Skeletal muscle satellite cell (primary cell): ENCODE measurements at regions not wholly inside any gene's neighbourhood (a gene's known extent, or its start where the extent isn't known, plus 50 kb on each side); places are given as distances from the start of the nearest gene placed in this dataset.
"Not testable (repeated sequence)": the region's sequence is repeated elsewhere in the genome, so short reads cannot be mapped to it uniquely, and the experiment has no call there.

Experiments used
- H3K27me3 ChIP-seq: 2 replicates; pipeline ENCODE4 v1.7.0; 2013; ENCODE audit warnings: low read length; ENCODE audit not compliant: control insufficient read depth, insufficient read depth
- H3K36me3 ChIP-seq: 2 replicates; pipeline ENCODE4 v1.7.0; 2013; ENCODE audit warnings: mild to moderate bottlenecking, control low read depth, low read length; ENCODE audit not compliant: insufficient read depth
- H3K4me1 ChIP-seq: 2 replicates; pipeline ENCODE4 v1.7.0; 2013; ENCODE audit warnings: low read length; ENCODE audit not compliant: control insufficient read depth, insufficient read depth
- H3K4me2 ChIP-seq: 2 replicates; pipeline ENCODE4 v1.7.0; 2013; ENCODE audit warnings: mild to moderate bottlenecking, low read length
- H3K4me3 ChIP-seq: 2 replicates; pipeline ENCODE4 v1.7.0; 2013; ENCODE audit warnings: low read length
- H3K9ac ChIP-seq: 2 replicates; pipeline ENCODE4 v1.7.0; 2013; ENCODE audit warnings: mild to moderate bottlenecking, low read depth, low read length, moderate library complexity
- H3K9me3 ChIP-seq: replicated peaks from 2 replicates; pipeline ENCODE4 v1.7.0; 2013; ENCODE audit warnings: mild to moderate bottlenecking, control low read depth, low read length

DNA sequence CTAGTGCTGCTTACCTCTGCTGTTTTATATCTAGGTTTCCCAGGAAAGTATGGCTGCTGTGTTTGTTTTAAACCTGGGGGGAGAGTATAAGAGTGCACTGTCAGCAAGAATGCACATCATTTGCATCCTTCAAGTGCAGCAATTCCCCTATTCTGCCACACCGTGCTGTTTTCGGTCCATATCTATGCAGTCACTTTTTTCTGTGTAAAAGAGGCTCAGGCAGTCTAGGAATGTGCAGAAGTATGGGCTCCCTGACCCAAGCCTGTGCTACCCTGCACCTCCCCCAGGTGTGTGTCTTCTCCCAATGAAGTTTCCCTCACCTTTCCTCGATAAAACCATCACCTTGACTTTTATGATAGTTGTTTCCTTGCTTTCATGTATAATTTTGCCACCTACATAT, 338.2 kb upstream of the NBPF12 start:
- not testable (repeated sequence) for H3K4me2 ChIP-seq, H3K36me3 ChIP-seq, H3K4me3 ChIP-seq, H3K27me3 ChIP-seq, H3K9ac ChIP-seq, H3K9me3 ChIP-seq, H3K4me1 ChIP-seq

- not testable (repeated sequence) for H3K27me3 ChIP-seq, H3K9me3 ChIP-seq, H3K4me3 ChIP-seq, H3K36me3 ChIP-seq, H3K9ac ChIP-seq, H3K4me1 ChIP-seq, H3K4me2 ChIP-seq
Measured at GRCh38 chr1:146581229-146581628, 352.4 kb upstream of the NOTCH2NLA start.

DNA sequence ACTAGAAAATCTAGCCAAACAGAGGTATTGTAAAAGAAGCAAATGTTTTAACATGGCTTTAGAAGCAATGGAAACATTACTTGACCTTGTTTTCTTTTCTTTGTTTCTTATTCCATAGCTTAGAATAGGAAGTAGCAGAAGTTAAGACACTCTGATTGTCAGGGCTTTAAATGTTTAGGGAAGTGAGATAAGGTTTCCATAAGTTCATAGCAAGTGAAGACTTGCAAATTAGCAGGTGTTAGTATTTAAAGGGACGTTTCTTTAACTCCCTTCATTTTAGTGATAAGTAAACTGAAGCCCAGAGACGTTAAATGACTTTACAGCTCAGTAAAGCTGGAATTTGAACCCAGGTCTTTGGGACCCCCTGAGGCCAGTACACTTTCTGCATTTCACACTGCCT, 338.7 kb upstream of the NOTCH2NLA start:
- not testable (repeated sequence) for H3K4me2 ChIP-seq, H3K9ac ChIP-seq, H3K36me3 ChIP-seq, H3K9me3 ChIP-seq, H3K4me1 ChIP-seq, H3K27me3 ChIP-seq, H3K4me3 ChIP-seq

DNA sequence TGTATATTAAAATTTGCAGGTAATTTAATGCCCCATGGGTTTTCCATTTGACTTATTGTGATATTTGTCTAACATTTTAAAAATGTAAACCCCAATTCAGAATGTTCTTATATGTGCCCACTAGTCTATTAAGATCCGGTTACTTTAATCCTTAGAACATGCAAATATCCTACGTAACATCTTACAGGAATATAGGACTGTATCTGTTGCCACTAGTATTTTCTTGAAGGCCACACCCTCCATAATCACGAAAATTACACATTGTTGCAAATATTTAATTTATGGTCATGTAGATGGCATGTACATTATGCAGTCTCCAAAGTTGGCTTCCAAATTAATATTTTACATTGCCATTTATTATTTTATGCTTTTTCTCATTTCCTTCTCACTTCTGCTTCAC, 329.2 kb upstream of the NOTCH2NLA start:
- H3K4me3 ChIP-seq, H3K9me3 ChIP-seq, H3K9ac ChIP-seq, H3K27me3 ChIP-seq, H3K4me1 ChIP-seq, H3K4me2 ChIP-seq, H3K36me3 ChIP-seq: not testable (repeated sequence)

DNA sequence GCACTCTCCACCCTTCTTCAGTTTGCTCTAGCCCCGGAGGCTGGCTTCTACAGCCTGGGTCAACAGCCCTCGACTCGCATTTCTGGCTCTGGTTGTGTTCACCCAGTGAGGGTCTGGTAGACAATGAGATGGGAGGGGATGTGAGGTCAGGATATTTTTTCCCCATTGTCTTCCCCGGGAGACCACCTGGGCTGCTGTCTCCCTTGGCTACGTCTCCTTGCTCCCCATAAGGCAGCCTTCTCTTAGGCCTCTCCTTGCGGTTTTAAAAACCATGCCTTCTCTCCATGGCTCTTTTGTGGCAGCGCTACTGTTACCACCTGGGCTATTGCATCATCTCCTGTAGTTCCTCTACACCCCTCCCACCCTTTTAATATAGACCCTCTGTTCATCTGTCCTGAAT, 327.6 kb upstream of the NOTCH2NLA start:
- not testable (repeated sequence) for H3K4me3 ChIP-seq, H3K4me1 ChIP-seq, H3K36me3 ChIP-seq, H3K9me3 ChIP-seq, H3K9ac ChIP-seq, H3K27me3 ChIP-seq, H3K4me2 ChIP-seq

- not testable (repeated sequence) for H3K4me1 ChIP-seq, H3K9ac ChIP-seq, H3K36me3 ChIP-seq, H3K4me2 ChIP-seq, H3K27me3 ChIP-seq, H3K9me3 ChIP-seq, H3K4me3 ChIP-seq
Measured at GRCh38 chr1:146552414-146552813, 323.6 kb upstream of the NOTCH2NLA start.

- not testable (repeated sequence) for H3K27me3 ChIP-seq, H3K4me1 ChIP-seq, H3K36me3 ChIP-seq, H3K9me3 ChIP-seq, H3K9ac ChIP-seq, H3K4me2 ChIP-seq, H3K4me3 ChIP-seq
Measured at GRCh38 chr1:146548684-146549083, 319.9 kb upstream of the NOTCH2NLA start.

GRCh38 chr1:146546189-146546588, 317.4 kb upstream of the NOTCH2NLA start:
- not testable (repeated sequence) for H3K4me1 ChIP-seq, H3K9me3 ChIP-seq, H3K9ac ChIP-seq, H3K36me3 ChIP-seq, H3K27me3 ChIP-seq, H3K4me3 ChIP-seq, H3K4me2 ChIP-seq

DNA sequence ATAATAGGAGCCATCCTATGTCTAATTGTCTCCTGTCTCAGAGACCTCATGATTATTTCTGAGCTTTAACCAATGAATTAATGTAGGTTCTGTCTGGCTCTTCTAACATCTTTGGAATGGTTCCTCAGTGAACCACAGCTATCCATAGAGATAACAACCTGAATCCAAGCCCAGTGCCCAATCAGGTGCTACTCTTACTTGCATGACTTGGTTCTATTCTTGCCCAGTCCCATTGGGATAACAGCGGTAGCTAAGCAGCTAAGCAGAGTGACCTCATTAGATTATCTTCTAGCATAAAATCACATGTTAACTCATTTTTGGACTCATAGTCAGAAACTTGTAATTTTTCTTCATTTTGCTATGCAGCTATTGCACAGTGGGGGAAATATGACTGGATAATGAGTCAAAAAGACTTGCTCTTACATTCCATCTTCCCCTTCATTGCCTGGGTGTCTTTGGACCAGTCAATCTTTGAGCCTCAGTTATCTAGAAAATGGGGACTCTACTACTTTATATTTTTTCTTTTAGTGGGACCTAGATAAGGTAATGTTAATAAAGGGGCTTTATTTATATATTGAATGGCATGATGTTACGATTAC, 309.1 kb upstream of the NOTCH2NLA start:
- H3K4me2 ChIP-seq, H3K36me3 ChIP-seq, H3K4me3 ChIP-seq, H3K4me1 ChIP-seq, H3K9ac ChIP-seq, H3K27me3 ChIP-seq, H3K9me3 ChIP-seq: not testable (repeated sequence)

GRCh38 chr1:146536028-146536427, 307.2 kb upstream of the NOTCH2NLA start:
- not testable (repeated sequence) for H3K9ac ChIP-seq, H3K4me2 ChIP-seq, H3K27me3 ChIP-seq, H3K4me1 ChIP-seq, H3K4me3 ChIP-seq, H3K9me3 ChIP-seq, H3K36me3 ChIP-seq

- not testable (repeated sequence) for H3K4me1 ChIP-seq, H3K27me3 ChIP-seq, H3K4me2 ChIP-seq, H3K9ac ChIP-seq, H3K9me3 ChIP-seq, H3K4me3 ChIP-seq, H3K36me3 ChIP-seq
Measured at GRCh38 chr1:146535575-146535974, 306.8 kb upstream of the NOTCH2NLA start.

DNA sequence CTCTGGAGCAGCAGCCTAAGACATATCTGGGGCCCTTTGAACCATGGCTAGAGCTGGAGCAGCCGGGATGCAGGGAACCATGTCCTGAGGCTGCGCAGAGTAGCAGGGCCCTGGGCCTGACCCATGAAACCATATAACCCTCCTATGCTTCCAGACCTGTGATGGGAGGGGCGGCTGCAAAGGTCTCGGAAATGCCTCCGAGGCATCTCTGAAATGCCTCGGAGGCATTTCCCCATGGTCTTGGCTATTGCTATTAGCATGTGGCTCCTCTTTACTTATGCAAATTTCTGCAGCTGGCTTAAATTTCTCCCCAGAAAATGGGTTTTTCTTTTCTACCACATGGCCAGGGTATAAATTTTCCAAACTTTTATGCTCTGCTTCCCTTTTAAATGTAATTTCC, 302.1 kb upstream of the NOTCH2NLA start:
- not testable (repeated sequence) for H3K9me3 ChIP-seq, H3K36me3 ChIP-seq, H3K4me1 ChIP-seq, H3K4me2 ChIP-seq, H3K27me3 ChIP-seq, H3K4me3 ChIP-seq, H3K9ac ChIP-seq

DNA sequence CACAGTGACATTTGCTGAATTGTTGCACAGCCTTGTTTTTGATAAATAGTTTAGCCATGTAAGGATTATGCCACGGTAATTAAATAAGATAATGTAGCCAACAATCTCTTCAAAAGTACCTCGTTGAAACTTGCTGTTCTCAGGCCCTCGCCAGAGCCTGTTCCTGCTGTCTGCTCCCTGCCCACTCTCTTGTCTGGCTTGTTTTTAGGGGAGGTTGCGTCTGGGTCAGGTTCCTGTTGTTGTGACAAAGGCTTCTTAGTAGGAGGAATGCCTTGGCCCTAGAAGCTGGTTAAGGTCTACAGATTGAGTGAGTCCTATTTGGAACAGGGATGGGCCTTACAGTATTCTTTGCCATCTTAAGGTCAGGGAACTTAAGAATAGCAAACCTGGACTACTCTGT, 294.0 kb upstream of the NOTCH2NLA start:
- H3K27me3 ChIP-seq, H3K4me2 ChIP-seq, H3K9ac ChIP-seq, H3K36me3 ChIP-seq, H3K4me1 ChIP-seq, H3K4me3 ChIP-seq, H3K9me3 ChIP-seq: not testable (repeated sequence)
